ENCODE measurements at regions not wholly inside any gene's neighbourhood (a gene's known extent, or its start where the extent isn't known, plus 50 kb on each side); places are given as distances from the start of the nearest gene placed in this dataset.

- TF ChIP-seq CTCF (IDR thresholded peaks at IDR 0.05; ENCODE audit: insufficient read depth, missing control alignments), result no peak
- FAIRE-seq (no peak), DNase-seq (ENCODE audit: insufficient read length, low spot score) (no peak)
These were observed 59.7 kb upstream of the LDAH start for GRCh38 chr2:20882466-20883170.

GRCh38 chr2:20880221-20880771, 57.4 kb upstream of the LDAH start:
- FAIRE-seq (no peak), DNase-seq (ENCODE audit: insufficient read length, low spot score) (no peak)
- no peak for TF ChIP-seq CTCF (IDR thresholded peaks at IDR 0.05; ENCODE audit: insufficient read depth, missing control alignments)

GRCh38 chr2:20879221-20879620, 56.3 kb upstream of the LDAH start:
- no peak for TF ChIP-seq CTCF (IDR thresholded peaks at IDR 0.05; ENCODE audit: insufficient read depth, missing control alignments)
- no peak for FAIRE-seq
- no peak for DNase-seq (ENCODE audit: insufficient read length, low spot score)

GRCh38 chr2:20877960-20878359, 55.1 kb upstream of the LDAH start:
- no peak for DNase-seq (ENCODE audit: insufficient read length, low spot score)
- TF ChIP-seq CTCF (IDR thresholded peaks at IDR 0.05; ENCODE audit: insufficient read depth, missing control alignments), result no peak
- FAIRE-seq, result no peak
